ENCODE measurements at regions not wholly inside any gene's neighbourhood (a gene's known extent, or its start where the extent isn't known, plus 50 kb on each side); places are given as distances from the start of the nearest gene placed in this dataset.

DNA sequence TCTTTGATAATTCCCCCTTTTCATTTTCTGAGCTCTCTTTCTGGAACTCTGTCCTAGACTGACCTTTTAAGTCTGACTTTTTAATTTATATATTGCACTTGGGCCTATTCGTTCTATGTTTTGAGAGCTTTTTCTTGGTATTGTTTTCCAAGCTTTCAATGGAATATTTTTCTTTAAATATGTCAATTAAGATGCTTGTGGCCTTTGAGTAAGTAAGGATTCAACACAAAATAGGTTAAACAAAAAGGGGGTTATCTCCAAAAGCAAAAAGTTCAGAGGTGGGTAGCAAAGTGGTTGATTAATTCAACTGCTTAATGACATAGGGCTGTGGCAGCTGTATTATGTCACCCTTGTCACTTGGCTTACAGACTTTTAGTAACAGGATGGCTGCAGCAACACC lies 315.9 kb downstream of the LMX1A start:
- no peaks in the 10 kb centered on the region for H3K27me3 Mint-ChIP-seq (ENCODE audit: insufficient read depth, low read depth)
- H3K27ac ChIP-seq = no peak overlapping the region
- no peak overlapping the region for H3K4me3 ChIP-seq
- no peak for DNase-seq (ENCODE audit: low spot score)
- no peaks in the 10 kb centered on the region for H3K27me3 ChIP-seq
- no peak for TF ChIP-seq EZH2 (IDR thresholded peaks at IDR 0.05)
- TF ChIP-seq, protein P1, sequence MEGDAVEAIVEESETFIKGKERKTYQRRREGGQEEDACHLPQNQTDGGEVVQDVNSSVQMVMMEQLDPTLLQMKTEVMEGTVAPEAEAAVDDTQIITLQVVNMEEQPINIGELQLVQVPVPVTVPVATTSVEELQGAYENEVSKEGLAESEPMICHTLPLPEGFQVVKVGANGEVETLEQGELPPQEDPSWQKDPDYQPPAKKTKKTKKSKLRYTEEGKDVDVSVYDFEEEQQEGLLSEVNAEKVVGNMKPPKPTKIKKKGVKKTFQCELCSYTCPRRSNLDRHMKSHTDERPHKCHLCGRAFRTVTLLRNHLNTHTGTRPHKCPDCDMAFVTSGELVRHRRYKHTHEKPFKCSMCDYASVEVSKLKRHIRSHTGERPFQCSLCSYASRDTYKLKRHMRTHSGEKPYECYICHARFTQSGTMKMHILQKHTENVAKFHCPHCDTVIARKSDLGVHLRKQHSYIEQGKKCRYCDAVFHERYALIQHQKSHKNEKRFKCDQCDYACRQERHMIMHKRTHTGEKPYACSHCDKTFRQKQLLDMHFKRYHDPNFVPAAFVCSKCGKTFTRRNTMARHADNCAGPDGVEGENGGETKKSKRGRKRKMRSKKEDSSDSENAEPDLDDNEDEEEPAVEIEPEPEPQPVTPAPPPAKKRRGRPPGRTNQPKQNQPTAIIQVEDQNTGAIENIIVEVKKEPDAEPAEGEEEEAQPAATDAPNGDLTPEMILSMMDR (IDR thresholded peaks at IDR 0.05) = no peak
- no peak for TF ChIP-seq EZH2phosphoT487 (IDR thresholded peaks at IDR 0.05)
- H4K20me1 ChIP-seq (ENCODE audit: low read depth) = no peaks in the 10 kb centered on the region
- no peak overlapping the region for H2AFZ ChIP-seq (replicated peaks)
- H3K27ac Mint-ChIP-seq = no peak overlapping the region
- no peaks in the 10 kb centered on the region for H3K79me2 ChIP-seq (ENCODE audit: low read depth)
- H3K36me3 ChIP-seq = no peaks in the 10 kb centered on the region
- H3K36me3 Mint-ChIP-seq = no peaks in the 10 kb centered on the region
- H3K9me3 Mint-ChIP-seq = no peaks in the 10 kb centered on the region
- no peak overlapping the region for H3K4me3 Mint-ChIP-seq
- H3F3A ChIP-seq (ENCODE audit: low read depth) = no peaks in the 10 kb centered on the region
- no peaks in the 10 kb centered on the region for H3K9me3 ChIP-seq (ENCODE audit: low read depth)
- no peak overlapping the region for H3K4me2 ChIP-seq
- no peaks in the 10 kb centered on the region for H3K4me1 ChIP-seq
- H3K9ac ChIP-seq = no peak overlapping the region
- H3K4me1 Mint-ChIP-seq = peaks cover 1% of the 10 kb centered on the region

DNA sequence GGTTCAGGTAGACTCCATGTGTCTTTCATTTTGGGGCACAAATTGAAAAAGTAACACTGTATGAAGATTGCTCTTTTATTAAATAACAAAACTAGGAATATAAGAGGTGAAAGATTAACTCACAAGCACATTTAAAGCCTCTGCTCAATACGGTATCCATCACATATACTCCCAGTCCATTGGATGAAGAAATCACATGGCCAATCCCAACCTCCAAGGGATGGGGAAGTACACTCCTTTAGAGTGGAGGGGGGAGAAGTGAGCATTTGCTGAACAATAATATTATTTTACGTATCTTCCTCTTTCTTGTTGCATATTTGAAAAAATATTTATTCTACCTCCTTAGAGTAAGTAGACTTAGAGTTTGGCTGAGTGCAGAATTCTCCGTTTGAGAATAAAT lies 316.5 kb downstream of the LMX1A start:
- no peaks in the 10 kb centered on the region for H3K27me3 Mint-ChIP-seq (ENCODE audit: insufficient read depth, low read depth)
- H3K27me3 ChIP-seq = no peaks in the 10 kb centered on the region
- DNase-seq (ENCODE audit: low spot score) = no peak
- no peak overlapping the region for H3K27ac Mint-ChIP-seq
- H3F3A ChIP-seq (ENCODE audit: low read depth) = no peaks in the 10 kb centered on the region
- no peaks in the 10 kb centered on the region for H4K20me1 ChIP-seq (ENCODE audit: low read depth)
- TF ChIP-seq, protein P1 (IDR thresholded peaks at IDR 0.05) = no peak
- TF ChIP-seq EZH2 (IDR thresholded peaks at IDR 0.05) = no peak
- no peak for TF ChIP-seq EZH2phosphoT487 (IDR thresholded peaks at IDR 0.05)
- H3K9ac ChIP-seq = no peak overlapping the region
- H3K9me3 ChIP-seq (ENCODE audit: low read depth) = no peaks in the 10 kb centered on the region
- no peak overlapping the region for H3K27ac ChIP-seq
- no peak overlapping the region for H3K4me2 ChIP-seq
- H3K4me3 Mint-ChIP-seq = no peak overlapping the region
- no peaks in the 10 kb centered on the region for H3K4me1 Mint-ChIP-seq
- H3K79me2 ChIP-seq (ENCODE audit: low read depth) = no peaks in the 10 kb centered on the region
- no peaks in the 10 kb centered on the region for H3K36me3 ChIP-seq
- H3K9me3 Mint-ChIP-seq = no peaks in the 10 kb centered on the region
- no peak overlapping the region for H2AFZ ChIP-seq (replicated peaks)
- no peaks in the 10 kb centered on the region for H3K36me3 Mint-ChIP-seq
- H3K4me1 ChIP-seq = no peaks in the 10 kb centered on the region
- no peak overlapping the region for H3K4me3 ChIP-seq

DNA sequence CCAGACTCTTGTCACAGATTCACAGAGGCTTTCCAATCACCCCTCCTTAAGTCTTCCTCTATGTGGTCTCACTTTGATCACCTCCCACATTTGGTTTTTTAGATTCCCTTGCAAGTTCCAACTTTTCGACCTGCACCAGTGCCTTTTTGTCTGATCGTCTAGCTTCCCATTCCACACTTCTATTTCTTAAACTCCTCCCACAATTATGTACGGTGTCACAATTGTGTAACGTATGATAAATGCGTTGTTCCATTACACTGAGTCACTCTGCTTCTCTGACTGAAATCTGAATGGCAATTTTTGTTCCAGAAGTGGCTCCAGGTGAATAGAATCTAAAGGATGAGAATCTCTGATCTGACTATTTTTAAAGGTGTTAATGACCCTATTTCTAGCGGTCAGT lies 320.1 kb downstream of the LMX1A start:
- H3K9me3 Mint-ChIP-seq = no peaks in the 10 kb centered on the region
- Histone ChIP-seq H3K79me2 (ENCODE audit: low read depth) (no peaks in the 10 kb centered on the region), H3F3A (ENCODE audit: low read depth) (no peaks in the 10 kb centered on the region), H3K4me2 (no peak overlapping the region), H3K36me3 (no peaks in the 10 kb centered on the region), H3K4me3 (no peak overlapping the region), H3K9me3 (ENCODE audit: low read depth) (no peaks in the 10 kb centered on the region), H3K9ac (no peak overlapping the region), H3K27me3 (no peaks in the 10 kb centered on the region), H4K20me1 (ENCODE audit: low read depth) (no peaks in the 10 kb centered on the region), H3K4me1 (no peaks in the 10 kb centered on the region), H2AFZ (replicated peaks) (peak overlapping the region; percentile 74), H3K27ac (no peak overlapping the region)
- no peaks in the 10 kb centered on the region for H3K4me1 Mint-ChIP-seq
- H3K27me3 Mint-ChIP-seq (ENCODE audit: insufficient read depth, low read depth) = no peaks in the 10 kb centered on the region
- no peaks in the 10 kb centered on the region for H3K36me3 Mint-ChIP-seq
- H3K4me3 Mint-ChIP-seq = no peak overlapping the region
- DNase-seq (ENCODE audit: low spot score) = no peak
- no peak for TF ChIP-seq EZH2phosphoT487 (IDR thresholded peaks at IDR 0.05)
- TF ChIP-seq EZH2 (IDR thresholded peaks at IDR 0.05) = no peak
- TF ChIP-seq, protein P1 (IDR thresholded peaks at IDR 0.05) = no peak
- H3K27ac Mint-ChIP-seq = no peak overlapping the region
